Renal cortex interstitium (tissue), 11 donors: ENCODE measurements at regions not wholly inside any gene's neighbourhood (a gene's known extent, or its start where the extent isn't known, plus 50 kb on each side); places are given as distances from the start of the nearest gene placed in this dataset.
"Not testable (repeated sequence)": the region's sequence is repeated elsewhere in the genome, so short reads cannot be mapped to it uniquely, and the experiment has no call there.

Source experiments
- DNase-seq, 11 donors: peaks; one replicate each; pipeline ENCODE4 v3.0.0-alpha.2; 2013; ENCODE audit warnings: low read depth in 9 of 11, low spot score in 4 of 11; ENCODE audit errors: extremely low read depth in 1 of 11

GRCh38 chr3:74921676-74922075 lies 307.2 kb upstream of the CNTN3 start:
- DNase-seq = no peak

GRCh38 chr3:74920721-74921350 lies 306.4 kb upstream of the CNTN3 start:
- no peak for DNase-seq

GRCh38 chr3:74916696-74917095 lies 302.2 kb upstream of the CNTN3 start:
- no peak for DNase-seq

- DNase-seq = no peak
Measured at GRCh38 chr3:74906181-74906580, 291.7 kb upstream of the CNTN3 start.

- DNase-seq = no peak
Measured at GRCh38 chr3:74905478-74905877, 291.0 kb upstream of the CNTN3 start.

- no peak for DNase-seq
Measured at GRCh38 chr3:74904646-74905045, 290.2 kb upstream of the CNTN3 start.

GRCh38 chr3:74899796-74900516 lies 285.5 kb upstream of the CNTN3 start:
- not testable (repeated sequence) for DNase-seq

- no peak for DNase-seq
Measured at GRCh38 chr3:74897006-74897405, 282.5 kb upstream of the CNTN3 start.

- DNase-seq = no peak
Measured at GRCh38 chr3:74891312-74891711, 276.9 kb upstream of the CNTN3 start.

GRCh38 chr3:74883690-74884089 lies 269.2 kb upstream of the CNTN3 start:
- DNase-seq = no peak

- no peak for DNase-seq
Measured at GRCh38 chr3:74883222-74883621, 268.8 kb upstream of the CNTN3 start.

GRCh38 chr3:74880237-74880636 lies 265.8 kb upstream of the CNTN3 start:
- no peak for DNase-seq

- no peak for DNase-seq
Measured at GRCh38 chr3:74866357-74867030, 252.0 kb upstream of the CNTN3 start.

GRCh38 chr3:74862476-74862875 lies 248.0 kb upstream of the CNTN3 start:
- DNase-seq = peak in 9 of 11 donors; percentile 22 to 56 (median 32)

- DNase-seq = no peak
Measured at GRCh38 chr3:74861211-74861610, 246.8 kb upstream of the CNTN3 start.

GRCh38 chr3:74858086-74858485 lies 243.6 kb upstream of the CNTN3 start:
- DNase-seq = no peak

GRCh38 chr3:74850381-74850780 lies 235.9 kb upstream of the CNTN3 start:
- DNase-seq = no peak

GRCh38 chr3:74847093-74847492 lies 232.6 kb upstream of the CNTN3 start:
- DNase-seq = no peak

- no peak for DNase-seq
Measured at GRCh38 chr3:74845081-74845480, 230.6 kb upstream of the CNTN3 start.

GRCh38 chr3:74844428-74844827 lies 230.0 kb upstream of the CNTN3 start:
- DNase-seq = no peak
